GM23338 (cell line): ENCODE measurements at regions not wholly inside any gene's neighbourhood (a gene's known extent, or its start where the extent isn't known, plus 50 kb on each side); places are given as distances from the start of the nearest gene placed in this dataset.

Experiments
- ATAC-seq: fragments of 200-7000 bp; cut with Tn5 transposase; 3 replicates; pipeline ENCODE4 v1.9.1; 2020
- DNase-seq: peaks from one replicate; pipeline ENCODE4 v3.0.0-alpha.2; 2015; ENCODE audit warnings: low spot score
- H2AFZ ChIP-seq: fragments of 200-600 bp; sonication (generic); 2 replicates; pipeline ENCODE4 v1.8.0; 2016; ENCODE audit warnings: antibody characterized with exemption, mild to moderate bottlenecking, moderate library complexity
- H3F3A ChIP-seq: fragments of 200-600 bp; sonication (generic); replicated peaks from 2 replicates; pipeline ENCODE4 v1.8.0; 2017; ENCODE audit warnings: antibody characterized with exemption, mixed run types, low read depth
- H3K27ac ChIP-seq: fragments of 200-600 bp; sonication (generic); 2 replicates; pipeline ENCODE4 v1.6.1; 2016; ENCODE audit warnings: low read depth
- H3K27me3 ChIP-seq: fragments of 200-600 bp; sonication (generic); 2 replicates; pipeline ENCODE4 v1.8.0; 2016; ENCODE audit warnings: mild to moderate bottlenecking, mixed run types, moderate library complexity; ENCODE audit not compliant: insufficient read depth
- H3K36me3 ChIP-seq: fragments of 200-600 bp; sonication (generic); 2 replicates; pipeline ENCODE4 v1.8.0; 2016; ENCODE audit warnings: mild to moderate bottlenecking; ENCODE audit not compliant: insufficient read depth
- H3K4me1 ChIP-seq: fragments of 200-600 bp; sonication (generic); 2 replicates; pipeline ENCODE4 v1.8.0; 2016; ENCODE audit warnings: mild to moderate bottlenecking, moderate library complexity; ENCODE audit not compliant: insufficient read depth
- H3K4me2 ChIP-seq: fragments of 200-600 bp; sonication (generic); 2 replicates; pipeline ENCODE4 v1.7.1; 2017; ENCODE audit warnings: mixed run types
- H3K4me3 ChIP-seq: fragments of 200-600 bp; sonication (generic); 2 replicates; pipeline ENCODE4 v1.6.1; 2016; ENCODE audit warnings: mixed run types
- H3K79me2 ChIP-seq: fragments of 200-600 bp; sonication (generic); replicated peaks from 2 replicates; pipeline ENCODE4 v1.8.0; 2017; ENCODE audit warnings: mild to moderate bottlenecking; ENCODE audit not compliant: insufficient read depth
- H3K9me2 ChIP-seq: fragments of 200-600 bp; sonication (generic); 2 replicates; pipeline ENCODE4 v1.8.0; 2017; ENCODE audit not compliant: insufficient read depth
- H4K20me1 ChIP-seq: fragments of 200-600 bp; sonication (generic); replicated peaks from 2 replicates; pipeline ENCODE4 v1.8.0; 2017; ENCODE audit warnings: mild to moderate bottlenecking; ENCODE audit not compliant: insufficient read depth
- H3K27ac Mint-ChIP-seq: 2 replicates; pipeline ENCODE4 v1.8.0; 2020; ENCODE audit warnings: inconsistent platforms, mild to moderate bottlenecking, moderate library complexity, mixed read lengths
- H3K27me3 Mint-ChIP-seq: 3 replicates; pipeline ENCODE4 v1.8.0; 2022; ENCODE audit warnings: low read depth, mild to moderate bottlenecking, moderate library complexity, mixed read lengths, inconsistent platforms; ENCODE audit not compliant: insufficient read depth, poor library complexity
- H3K36me3 Mint-ChIP-seq: 3 replicates; pipeline ENCODE4 v1.8.0; 2021; ENCODE audit warnings: low read depth, mild to moderate bottlenecking, inconsistent platforms, moderate library complexity, mixed read lengths
- H3K4me1 Mint-ChIP-seq: 3 replicates; pipeline ENCODE4 v1.8.0; 2020; ENCODE audit warnings: mild to moderate bottlenecking, inconsistent platforms, mixed read lengths
- H3K4me3 Mint-ChIP-seq: 3 replicates; pipeline ENCODE4 v1.8.0; 2021; ENCODE audit warnings: moderate library complexity, mild to moderate bottlenecking, inconsistent platforms, mixed read lengths
- H3K9me3 Mint-ChIP-seq: 3 replicates; pipeline ENCODE4 v1.8.0; 2020; ENCODE audit warnings: moderate library complexity, mild to moderate bottlenecking, inconsistent platforms, mixed read lengths
- CREB1 ChIP-seq: fragments of 250-450 bp; sonication (Bioruptor Pico); IDR thresholded peaks from 2 replicates; pipeline ENCODE4 v1.5.0; 2020; ENCODE audit warnings: low read depth, mild to moderate bottlenecking, moderate library complexity
- EZH2 ChIP-seq: fragments of 200-600 bp; sonication (generic); IDR thresholded peaks from one replicate; pipeline ENCODE4 v1.8.0; 2017; ENCODE audit warnings: antibody characterized with exemption, mild to moderate bottlenecking, low read depth; ENCODE audit not compliant: unreplicated experiment
- EZH2phosphoT487 ChIP-seq: fragments of 200-600 bp; sonication (generic); IDR thresholded peaks from one replicate; pipeline ENCODE4 v1.8.1; 2018; ENCODE audit warnings: antibody characterized with exemption; ENCODE audit not compliant: unreplicated experiment
- JUNB ChIP-seq: IDR thresholded peaks from one replicate; pipeline ENCODE4 v1.6.1; 2016; ENCODE audit warnings: antibody characterized with exemption; ENCODE audit not compliant: unreplicated experiment
- NANOG ChIP-seq: IDR thresholded peaks from 2 replicates; pipeline ENCODE4 v1.6.1; 2016; ENCODE audit warnings: antibody characterized with exemption, borderline replicate concordance
- POLR2AphosphoS5 ChIP-seq: IDR thresholded peaks from 2 replicates; pipeline ENCODE4 v1.6.1; 2016; ENCODE audit warnings: antibody characterized with exemption, low read depth
- STAT1 ChIP-seq: IDR thresholded peaks from one replicate; pipeline ENCODE4 v1.6.1; 2016; ENCODE audit warnings: antibody characterized with exemption; ENCODE audit not compliant: unreplicated experiment
- ZNF114 ChIP-seq: fragments of 250-450 bp; sonication (Bioruptor Pico); IDR thresholded peaks from 2 replicates; pipeline ENCODE4 v1.5.0; 2020; ENCODE audit warnings: mild to moderate bottlenecking, moderate library complexity
- ZNF331 ChIP-seq: fragments of 250-450 bp; sonication (Bioruptor Pico); IDR thresholded peaks from 2 replicates; pipeline ENCODE4 v1.5.0; 2020; ENCODE audit warnings: low read depth, mild to moderate bottlenecking, moderate library complexity
- TF ChIP-seq, protein P1 (sequence below): fragments of 250-450 bp; sonication (Bioruptor Pico); IDR thresholded peaks from 2 replicates; pipeline ENCODE4 v1.5.0; 2020; ENCODE audit warnings: mild to moderate bottlenecking, moderate library complexity
- TF ChIP-seq, protein P2 (sequence below), 2 experiments: fragments of 200-600 bp in 1 of 2; sonication (generic) in 1 of 2; conservative IDR thresholded peaks; 2 replicates each; pipeline versions ENCODE4 v1.5.1 to v1.6.1; 2016 to 2017; ENCODE audit warnings: antibody characterized with exemption in 2 of 2, low read depth in 2 of 2, mild to moderate bottlenecking in 2 of 2, moderate library complexity in 1 of 2
- TF ChIP-seq, protein P3 (sequence below): IDR thresholded peaks from one replicate; pipeline ENCODE4 v1.6.1; 2018; ENCODE audit warnings: antibody characterized with exemption; ENCODE audit not compliant: unreplicated experiment
- TF ChIP-seq, protein P4 (sequence below): IDR thresholded peaks from 2 replicates; pipeline ENCODE4 v1.6.1; 2016; ENCODE audit warnings: antibody characterized with exemption

DNA sequence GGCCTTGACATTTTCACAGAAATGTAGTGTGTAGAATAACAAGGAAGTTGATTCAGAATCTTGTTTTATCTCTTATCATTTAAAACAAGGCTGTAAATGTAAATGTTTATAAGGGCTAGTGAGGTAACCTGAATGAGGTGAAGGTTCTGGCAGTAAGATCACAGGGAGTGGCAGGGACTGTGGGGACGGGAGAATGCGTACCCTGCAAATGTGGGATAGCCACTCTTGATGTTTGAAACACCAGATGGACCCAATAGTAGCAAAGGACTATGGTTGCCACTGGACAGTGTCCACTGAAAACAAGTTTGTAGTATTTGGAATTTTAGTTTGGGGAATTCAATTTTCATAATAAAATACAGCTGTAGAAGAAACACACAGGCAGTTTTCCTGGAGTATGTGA is 155.3 kb downstream of the FHIP1A start:
- no peak for ATAC-seq
- TF ChIP-seq ZNF331 (CRISPR knock-in tag) (no peak), EZH2phosphoT487 (no peak), POLR2AphosphoS5 (no peak), NANOG (no peak), EZH2 (no peak), JUNB (no peak), CREB1 (CRISPR knock-in tag) (no peak), STAT1 (no peak), ZNF114 (CRISPR knock-in tag) (no peak)
- TF ChIP-seq, protein P1, sequence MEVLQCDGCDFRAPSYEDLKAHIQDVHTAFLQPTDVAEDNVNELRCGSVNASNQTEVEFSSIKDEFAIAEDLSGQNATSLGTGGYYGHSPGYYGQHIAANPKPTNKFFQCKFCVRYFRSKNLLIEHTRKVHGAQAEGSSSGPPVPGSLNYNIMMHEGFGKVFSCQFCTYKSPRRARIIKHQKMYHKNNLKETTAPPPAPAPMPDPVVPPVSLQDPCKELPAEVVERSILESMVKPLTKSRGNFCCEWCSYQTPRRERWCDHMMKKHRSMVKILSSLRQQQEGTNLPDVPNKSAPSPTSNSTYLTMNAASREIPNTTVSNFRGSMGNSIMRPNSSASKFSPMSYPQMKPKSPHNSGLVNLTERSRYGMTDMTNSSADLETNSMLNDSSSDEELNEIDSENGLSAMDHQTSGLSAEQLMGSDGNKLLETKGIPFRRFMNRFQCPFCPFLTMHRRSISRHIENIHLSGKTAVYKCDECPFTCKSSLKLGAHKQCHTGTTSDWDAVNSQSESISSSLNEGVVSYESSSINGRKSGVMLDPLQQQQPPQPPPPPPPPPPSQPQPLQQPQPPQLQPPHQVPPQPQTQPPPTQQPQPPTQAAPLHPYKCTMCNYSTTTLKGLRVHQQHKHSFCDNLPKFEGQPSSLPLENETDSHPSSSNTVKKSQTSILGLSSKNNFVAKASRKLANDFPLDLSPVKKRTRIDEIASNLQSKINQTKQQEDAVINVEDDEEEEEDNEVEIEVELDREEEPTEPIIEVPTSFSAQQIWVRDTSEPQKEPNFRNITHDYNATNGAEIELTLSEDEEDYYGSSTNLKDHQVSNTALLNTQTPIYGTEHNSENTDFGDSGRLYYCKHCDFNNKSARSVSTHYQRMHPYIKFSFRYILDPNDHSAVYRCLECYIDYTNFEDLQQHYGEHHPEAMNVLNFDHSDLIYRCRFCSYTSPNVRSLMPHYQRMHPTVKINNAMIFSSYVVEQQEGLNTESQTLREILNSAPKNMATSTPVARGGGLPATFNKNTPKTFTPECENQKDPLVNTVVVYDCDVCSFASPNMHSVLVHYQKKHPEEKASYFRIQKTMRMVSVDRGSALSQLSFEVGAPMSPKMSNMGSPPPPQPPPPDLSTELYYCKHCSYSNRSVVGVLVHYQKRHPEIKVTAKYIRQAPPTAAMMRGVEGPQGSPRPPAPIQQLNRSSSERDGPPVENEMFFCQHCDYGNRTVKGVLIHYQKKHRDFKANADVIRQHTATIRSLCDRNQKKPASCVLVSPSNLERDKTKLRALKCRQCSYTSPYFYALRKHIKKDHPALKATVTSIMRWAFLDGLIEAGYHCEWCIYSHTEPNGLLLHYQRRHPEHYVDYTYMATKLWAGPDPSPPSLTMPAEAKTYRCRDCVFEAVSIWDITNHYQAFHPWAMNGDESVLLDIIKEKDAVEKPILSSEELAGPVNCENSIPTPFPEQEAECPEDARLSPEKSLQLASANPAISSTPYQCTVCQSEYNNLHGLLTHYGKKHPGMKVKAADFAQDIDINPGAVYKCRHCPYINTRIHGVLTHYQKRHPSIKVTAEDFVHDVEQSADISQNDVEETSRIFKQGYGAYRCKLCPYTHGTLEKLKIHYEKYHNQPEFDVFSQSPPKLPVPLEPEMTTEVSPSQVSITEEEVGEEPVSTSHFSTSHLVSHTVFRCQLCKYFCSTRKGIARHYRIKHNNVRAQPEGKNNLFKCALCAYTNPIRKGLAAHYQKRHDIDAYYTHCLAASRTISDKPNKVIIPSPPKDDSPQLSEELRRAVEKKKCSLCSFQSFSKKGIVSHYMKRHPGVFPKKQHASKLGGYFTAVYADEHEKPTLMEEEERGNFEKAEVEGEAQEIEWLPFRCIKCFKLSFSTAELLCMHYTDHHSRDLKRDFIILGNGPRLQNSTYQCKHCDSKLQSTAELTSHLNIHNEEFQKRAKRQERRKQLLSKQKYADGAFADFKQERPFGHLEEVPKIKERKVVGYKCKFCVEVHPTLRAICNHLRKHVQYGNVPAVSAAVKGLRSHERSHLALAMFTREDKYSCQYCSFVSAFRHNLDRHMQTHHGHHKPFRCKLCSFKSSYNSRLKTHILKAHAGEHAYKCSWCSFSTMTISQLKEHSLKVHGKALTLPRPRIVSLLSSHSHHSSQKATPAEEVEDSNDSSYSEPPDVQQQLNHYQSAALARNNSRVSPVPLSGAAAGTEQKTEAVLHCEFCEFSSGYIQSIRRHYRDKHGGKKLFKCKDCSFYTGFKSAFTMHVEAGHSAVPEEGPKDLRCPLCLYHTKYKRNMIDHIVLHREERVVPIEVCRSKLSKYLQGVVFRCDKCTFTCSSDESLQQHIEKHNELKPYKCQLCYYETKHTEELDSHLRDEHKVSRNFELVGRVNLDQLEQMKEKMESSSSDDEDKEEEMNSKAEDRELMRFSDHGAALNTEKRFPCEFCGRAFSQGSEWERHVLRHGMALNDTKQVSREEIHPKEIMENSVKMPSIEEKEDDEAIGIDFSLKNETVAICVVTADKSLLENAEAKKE (CRISPR knock-in tag): no peak
- TF ChIP-seq, protein P2, sequence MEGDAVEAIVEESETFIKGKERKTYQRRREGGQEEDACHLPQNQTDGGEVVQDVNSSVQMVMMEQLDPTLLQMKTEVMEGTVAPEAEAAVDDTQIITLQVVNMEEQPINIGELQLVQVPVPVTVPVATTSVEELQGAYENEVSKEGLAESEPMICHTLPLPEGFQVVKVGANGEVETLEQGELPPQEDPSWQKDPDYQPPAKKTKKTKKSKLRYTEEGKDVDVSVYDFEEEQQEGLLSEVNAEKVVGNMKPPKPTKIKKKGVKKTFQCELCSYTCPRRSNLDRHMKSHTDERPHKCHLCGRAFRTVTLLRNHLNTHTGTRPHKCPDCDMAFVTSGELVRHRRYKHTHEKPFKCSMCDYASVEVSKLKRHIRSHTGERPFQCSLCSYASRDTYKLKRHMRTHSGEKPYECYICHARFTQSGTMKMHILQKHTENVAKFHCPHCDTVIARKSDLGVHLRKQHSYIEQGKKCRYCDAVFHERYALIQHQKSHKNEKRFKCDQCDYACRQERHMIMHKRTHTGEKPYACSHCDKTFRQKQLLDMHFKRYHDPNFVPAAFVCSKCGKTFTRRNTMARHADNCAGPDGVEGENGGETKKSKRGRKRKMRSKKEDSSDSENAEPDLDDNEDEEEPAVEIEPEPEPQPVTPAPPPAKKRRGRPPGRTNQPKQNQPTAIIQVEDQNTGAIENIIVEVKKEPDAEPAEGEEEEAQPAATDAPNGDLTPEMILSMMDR (conservative IDR thresholded peaks at IDR 0.05; ENCODE audit: low read depth in 2 of 2): no peak
- TF ChIP-seq, protein P3, sequence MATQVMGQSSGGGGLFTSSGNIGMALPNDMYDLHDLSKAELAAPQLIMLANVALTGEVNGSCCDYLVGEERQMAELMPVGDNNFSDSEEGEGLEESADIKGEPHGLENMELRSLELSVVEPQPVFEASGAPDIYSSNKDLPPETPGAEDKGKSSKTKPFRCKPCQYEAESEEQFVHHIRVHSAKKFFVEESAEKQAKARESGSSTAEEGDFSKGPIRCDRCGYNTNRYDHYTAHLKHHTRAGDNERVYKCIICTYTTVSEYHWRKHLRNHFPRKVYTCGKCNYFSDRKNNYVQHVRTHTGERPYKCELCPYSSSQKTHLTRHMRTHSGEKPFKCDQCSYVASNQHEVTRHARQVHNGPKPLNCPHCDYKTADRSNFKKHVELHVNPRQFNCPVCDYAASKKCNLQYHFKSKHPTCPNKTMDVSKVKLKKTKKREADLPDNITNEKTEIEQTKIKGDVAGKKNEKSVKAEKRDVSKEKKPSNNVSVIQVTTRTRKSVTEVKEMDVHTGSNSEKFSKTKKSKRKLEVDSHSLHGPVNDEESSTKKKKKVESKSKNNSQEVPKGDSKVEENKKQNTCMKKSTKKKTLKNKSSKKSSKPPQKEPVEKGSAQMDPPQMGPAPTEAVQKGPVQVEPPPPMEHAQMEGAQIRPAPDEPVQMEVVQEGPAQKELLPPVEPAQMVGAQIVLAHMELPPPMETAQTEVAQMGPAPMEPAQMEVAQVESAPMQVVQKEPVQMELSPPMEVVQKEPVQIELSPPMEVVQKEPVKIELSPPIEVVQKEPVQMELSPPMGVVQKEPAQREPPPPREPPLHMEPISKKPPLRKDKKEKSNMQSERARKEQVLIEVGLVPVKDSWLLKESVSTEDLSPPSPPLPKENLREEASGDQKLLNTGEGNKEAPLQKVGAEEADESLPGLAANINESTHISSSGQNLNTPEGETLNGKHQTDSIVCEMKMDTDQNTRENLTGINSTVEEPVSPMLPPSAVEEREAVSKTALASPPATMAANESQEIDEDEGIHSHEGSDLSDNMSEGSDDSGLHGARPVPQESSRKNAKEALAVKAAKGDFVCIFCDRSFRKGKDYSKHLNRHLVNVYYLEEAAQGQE: no peak
- TF ChIP-seq, protein P4, sequence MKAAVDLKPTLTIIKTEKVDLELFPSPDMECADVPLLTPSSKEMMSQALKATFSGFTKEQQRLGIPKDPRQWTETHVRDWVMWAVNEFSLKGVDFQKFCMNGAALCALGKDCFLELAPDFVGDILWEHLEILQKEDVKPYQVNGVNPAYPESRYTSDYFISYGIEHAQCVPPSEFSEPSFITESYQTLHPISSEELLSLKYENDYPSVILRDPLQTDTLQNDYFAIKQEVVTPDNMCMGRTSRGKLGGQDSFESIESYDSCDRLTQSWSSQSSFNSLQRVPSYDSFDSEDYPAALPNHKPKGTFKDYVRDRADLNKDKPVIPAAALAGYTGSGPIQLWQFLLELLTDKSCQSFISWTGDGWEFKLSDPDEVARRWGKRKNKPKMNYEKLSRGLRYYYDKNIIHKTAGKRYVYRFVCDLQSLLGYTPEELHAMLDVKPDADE: no peak
- peaks cover 2% of the 10 kb centered on the region; the same call in 1 of the 3 replicates for H3K36me3 Mint-ChIP-seq
- Histone ChIP-seq H3K4me2 (no peak overlapping the region), H3K27ac (0 out of 2 replicates have a peak overlapping the region, but pooled peaks have one; percentile 43), H3F3A (no peaks in the 10 kb centered on the region), H2AFZ (no peak overlapping the region), H3K36me3 (no peaks in the 10 kb centered on the region), H4K20me1 (no peaks in the 10 kb centered on the region; the same call in 1 of the 2 replicates), H3K4me1 (peaks cover 8% of the 10 kb centered on the region; the same call in 1 of the 2 replicates), H3K4me3 (no peak overlapping the region), H3K27me3 (no peaks in the 10 kb centered on the region), H3K79me2 (peaks cover 34% of the 10 kb centered on the region), H3K9me2 (no peaks in the 10 kb centered on the region)
- no peaks in the 10 kb centered on the region for H3K27me3 Mint-ChIP-seq
- no peaks in the 10 kb centered on the region for H3K9me3 Mint-ChIP-seq
- no peak for DNase-seq
- peaks cover 7% of the 10 kb centered on the region; the same call in 2 of the 3 replicates for H3K4me1 Mint-ChIP-seq
- no peak overlapping the region for H3K4me3 Mint-ChIP-seq
- no peak overlapping the region for H3K27ac Mint-ChIP-seq
